Aorta (tissue), 5 donors: ENCODE measurements at regions not wholly inside any gene's neighbourhood (a gene's known extent, or its start where the extent isn't known, plus 50 kb on each side); places are given as distances from the start of the nearest gene placed in this dataset.
A peak's percentile ranks its signal among the peaks of the same experiment; 100 is the strongest.

Experiments used
- ATAC-seq: fragments of 200-7000 bp; cut with Tn5 transposase; one replicate; pipeline ENCODE4 v1.9.1; 2022; ENCODE audit warnings: moderate library complexity; ENCODE audit not compliant: low FRiP score
- DNase-seq, 2 donors: peaks; one replicate each; pipeline ENCODE4 v3.0.0-alpha.2; 2020
- H3K27ac ChIP-seq, 2 donors: one replicate each; pipeline ENCODE4 v1.5.1; 2013; ENCODE audit warnings: low read length in 2 of 2, mild to moderate bottlenecking in 2 of 2, moderate library complexity in 2 of 2, control low read depth in 1 of 2, inconsistent platforms in 1 of 2, low read depth in 1 of 2
- H3K27me3 ChIP-seq, 2 donors: one replicate each; pipeline ENCODE4 v1.6.1; 2013; ENCODE audit warnings: control low read depth in 1 of 2, low read length in 1 of 2, mild to moderate bottlenecking in 1 of 2, moderate library complexity in 1 of 2; ENCODE audit not compliant: insufficient read depth in 2 of 2, control insufficient read depth in 1 of 2
- H3K36me3 ChIP-seq, 2 donors: one replicate each; pipeline ENCODE4 v1.6.1; 2013; ENCODE audit warnings: control low read depth in 1 of 2, low read length in 1 of 2, mild to moderate bottlenecking in 1 of 2; ENCODE audit not compliant: insufficient read depth in 2 of 2, control insufficient read depth in 1 of 2
- H3K4me1 ChIP-seq, 2 donors: one replicate each; pipeline ENCODE4 v1.6.1; 2013; ENCODE audit warnings: low read length in 2 of 2, control low read depth in 1 of 2, mild to moderate bottlenecking in 1 of 2, moderate library complexity in 1 of 2; ENCODE audit not compliant: insufficient read depth in 2 of 2, control insufficient read depth in 1 of 2
- H3K4me3 ChIP-seq, 2 donors: one replicate each; pipeline ENCODE4 v1.5.1; 2013; ENCODE audit warnings: low read length in 2 of 2, control low read depth in 1 of 2, mild to moderate bottlenecking in 1 of 2
- H3K9me3 ChIP-seq: one replicate; pipeline ENCODE4 v1.6.1; 2013; ENCODE audit warnings: mild to moderate bottlenecking, low read length; ENCODE audit not compliant: control insufficient read depth
- WGBS, 2 donors: extraction: QIAGEN DNeasy Blood & Tissue Kit; methylation state at CpG; one replicate each; pipeline ENCODE4 v1.1.7; 2013; 5-methylcytosine and 5-hydroxymethylcytosine counted together
- intact Hi-C, 2 donors: fragments of 100-400 bp; cut with DNase I; formaldehyde crosslinking; loops; one replicate each; pipeline versions ENCODE4 v1.14.2 to v1.15.0; 2022
- donor health status: healthy with polysubstance abuse.
- donor health status: Bipolar disorder and iron deficiency.
- donor health status: DM: no; HTN: no; CAD: no.
- donor health status: DM: no; HTN: no; CAD: no.
- donor health status: DM: yes; HTN: yes; CAD: no.

GRCh38 chr14:96143906-96144305, 60.7 kb upstream of the BDKRB2 start:
- ATAC-seq (no peak), DNase-seq (no peak)
- Histone ChIP-seq H3K4me1 (peaks cover 0 to 3% of the 10 kb centered on the region in 2 donors), H3K4me3 (no peak overlapping the region), H3K9me3 (no peaks in the 10 kb centered on the region), H3K27ac (no peak overlapping the region), H3K27me3 (no peaks in the 10 kb centered on the region), H3K36me3 (no peaks in the 10 kb centered on the region)
- 93 to 94% methylated on average over 2 of the region's 2 CpGs for WGBS, 2 donors
- intact Hi-C loops, result no loop called here

DNA sequence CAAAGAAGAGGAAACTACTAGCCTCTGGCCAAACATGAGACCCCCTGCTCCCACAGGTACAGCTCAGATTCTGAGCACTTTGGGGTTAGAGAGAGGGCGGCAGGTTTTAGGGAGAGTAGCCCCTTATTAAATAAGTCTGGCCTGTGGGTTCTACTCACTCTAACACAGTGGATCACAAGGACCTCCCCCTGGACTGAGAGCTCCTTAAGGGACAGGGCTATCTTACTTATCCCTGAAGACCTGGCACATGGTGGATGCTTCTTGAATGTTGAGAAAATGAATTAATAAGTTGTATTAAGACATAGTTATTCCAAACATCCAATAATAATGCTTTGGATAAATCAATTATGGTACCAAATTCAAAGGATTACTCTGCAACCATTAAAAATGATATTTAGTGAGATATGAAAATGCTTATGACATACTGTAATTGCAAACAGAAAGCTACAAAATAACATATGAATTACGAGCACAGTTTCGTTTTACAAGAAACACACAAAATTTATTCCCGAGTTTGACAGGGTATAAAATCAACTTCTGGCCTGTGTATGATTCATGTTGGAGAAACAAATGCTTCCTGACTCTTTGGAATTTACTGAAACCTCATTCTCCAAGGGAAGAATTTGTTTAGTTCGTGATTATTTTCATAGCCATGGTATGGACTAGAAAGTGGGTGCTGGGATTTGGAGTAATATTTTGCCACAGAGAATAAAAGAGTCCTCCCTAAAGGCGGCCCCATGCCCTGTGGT, 59.3 kb upstream of the BDKRB2 start:
- peak; percentile 33 for ATAC-seq

GRCh38 chr14:96146131-96146771, 58.4 kb upstream of the BDKRB2 start:
- peak; percentile 86 for ATAC-seq
- intact Hi-C loops, result no loop called here
- H3K4me3 ChIP-seq, result no peak overlapping the region
- no peaks in the 10 kb centered on the region for H3K36me3 ChIP-seq
- H3K4me1 ChIP-seq, result peaks cover 0 to 3% of the 10 kb centered on the region in 2 donors
- H3K27me3 ChIP-seq, result no peaks in the 10 kb centered on the region
- WGBS, 2 donors, result 23 to 30% methylated on average over 4 of the region's 4 CpGs
- peaks cover under 1% of the 10 kb centered on the region for H3K9me3 ChIP-seq
- peak in 1 of 2 donors; percentile 68 for DNase-seq
- H3K27ac ChIP-seq, result peak overlapping the region in 1 of 2 donors; percentile 40

More for the DNA sequence above, 59.3 kb upstream of the BDKRB2 start:
- H3K36me3 ChIP-seq, result no peaks in the 10 kb centered on the region
- no peak for DNase-seq
- H3K4me1 ChIP-seq, result peaks cover 0 to 3% of the 10 kb centered on the region in 2 donors
- intact Hi-C loops, result no loop called here
- H3K27ac ChIP-seq, result no peak overlapping the region
- 31 to 34% methylated on average over 6 of the region's 6 CpGs for WGBS, 2 donors
- no peak overlapping the region for H3K4me3 ChIP-seq
- H3K9me3 ChIP-seq, result no peaks in the 10 kb centered on the region
- no peaks in the 10 kb centered on the region for H3K27me3 ChIP-seq

DNA sequence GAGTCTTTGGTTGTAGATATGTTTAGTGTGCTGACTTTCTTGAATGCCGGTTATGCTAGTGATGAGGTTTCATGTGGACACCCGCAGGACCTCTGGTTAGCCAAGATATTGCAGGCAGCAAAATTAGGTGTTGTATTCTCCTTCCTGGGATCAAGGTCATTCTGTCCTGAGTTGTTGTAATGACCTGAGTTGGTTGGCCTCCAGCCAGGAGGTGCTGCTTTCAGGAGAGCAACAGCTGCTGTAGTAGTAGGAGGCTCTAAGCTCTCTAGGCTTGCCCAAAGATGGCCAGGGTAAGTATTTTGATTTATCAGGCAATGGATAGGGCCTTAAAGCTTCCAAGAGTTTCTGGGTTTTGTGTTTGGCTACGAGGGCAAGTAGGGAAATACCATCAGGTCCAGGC, 56.0 kb upstream of the BDKRB2 start:
- peaks cover 0 to 3% of the 10 kb centered on the region in 2 donors for H3K4me1 ChIP-seq
- H3K27me3 ChIP-seq, result no peaks in the 10 kb centered on the region
- H3K9me3 ChIP-seq, result peaks cover 1% of the 10 kb centered on the region
- intact Hi-C loops, result no loop called here
- no peak for DNase-seq
- H3K4me3 ChIP-seq, result no peak overlapping the region
- 90 to 95% methylated on average over 3 of the region's 3 CpGs for WGBS, 2 donors
- no peak for ATAC-seq
- H3K36me3 ChIP-seq, result no peaks in the 10 kb centered on the region
- H3K27ac ChIP-seq, result no peak overlapping the region

- WGBS, 2 donors, result 86 to 91% methylated on average over 4 of the region's 4 CpGs
- no peak overlapping the region for H3K27ac ChIP-seq
- no peak overlapping the region for H3K4me3 ChIP-seq
- peaks cover 1% of the 10 kb centered on the region for H3K9me3 ChIP-seq
- H3K36me3 ChIP-seq, result no peaks in the 10 kb centered on the region
- no peak for ATAC-seq
- H3K27me3 ChIP-seq, result no peaks in the 10 kb centered on the region
- intact Hi-C loops, result no loop called here
- DNase-seq, result no peak
- H3K4me1 ChIP-seq, result peaks cover 0 to 3% of the 10 kb centered on the region in 2 donors
Observed at GRCh38 chr14:96149131-96149530, 55.5 kb upstream of the BDKRB2 start.

GRCh38 chr14:96150214-96150613, 54.4 kb upstream of the BDKRB2 start:
- H3K4me1 ChIP-seq, result no peaks in the 10 kb centered on the region
- no peaks in the 10 kb centered on the region for H3K36me3 ChIP-seq
- H3K27ac ChIP-seq, result no peak overlapping the region
- H3K4me3 ChIP-seq, result no peak overlapping the region
- ATAC-seq, result no peak
- WGBS, 2 donors, result 62 to 65% methylated on average over 3 of the region's 3 CpGs
- no peaks in the 10 kb centered on the region for H3K27me3 ChIP-seq
- intact Hi-C loops, result no loop called here
- DNase-seq, result no peak
- peaks cover 1% of the 10 kb centered on the region for H3K9me3 ChIP-seq

GRCh38 chr14:96151242-96151641, 53.4 kb upstream of the BDKRB2 start:
- H3K4me3 ChIP-seq, result no peak overlapping the region
- intact Hi-C loops, result no loop called here
- no peak for DNase-seq
- H3K4me1 ChIP-seq, result no peaks in the 10 kb centered on the region
- no peaks in the 10 kb centered on the region for H3K27me3 ChIP-seq
- ATAC-seq, result no peak
- H3K9me3 ChIP-seq, result peaks cover 1% of the 10 kb centered on the region
- H3K27ac ChIP-seq, result no peak overlapping the region
- H3K36me3 ChIP-seq, result no peaks in the 10 kb centered on the region
- WGBS, 2 donors, result 59 to 61% methylated on average over 13 of the region's 13 CpGs

- no peak for DNase-seq
- 77 to 88% methylated on average over 3 of the region's 3 CpGs for WGBS, 2 donors
- Histone ChIP-seq H3K27me3 (no peaks in the 10 kb centered on the region), H3K4me3 (no peak overlapping the region), H3K4me1 (no peaks in the 10 kb centered on the region), H3K36me3 (no peaks in the 10 kb centered on the region), H3K9me3 (peaks cover 1% of the 10 kb centered on the region), H3K27ac (no peak overlapping the region)
- intact Hi-C loops, result no loop called here
- ATAC-seq, result no peak
Observed at GRCh38 chr14:96153003-96153402, 51.6 kb upstream of the BDKRB2 start.
